ENCODE measurements at regions not wholly inside any gene's neighbourhood (a gene's known extent, or its start where the extent isn't known, plus 50 kb on each side); places are given as distances from the start of the nearest gene placed in this dataset.

DNA sequence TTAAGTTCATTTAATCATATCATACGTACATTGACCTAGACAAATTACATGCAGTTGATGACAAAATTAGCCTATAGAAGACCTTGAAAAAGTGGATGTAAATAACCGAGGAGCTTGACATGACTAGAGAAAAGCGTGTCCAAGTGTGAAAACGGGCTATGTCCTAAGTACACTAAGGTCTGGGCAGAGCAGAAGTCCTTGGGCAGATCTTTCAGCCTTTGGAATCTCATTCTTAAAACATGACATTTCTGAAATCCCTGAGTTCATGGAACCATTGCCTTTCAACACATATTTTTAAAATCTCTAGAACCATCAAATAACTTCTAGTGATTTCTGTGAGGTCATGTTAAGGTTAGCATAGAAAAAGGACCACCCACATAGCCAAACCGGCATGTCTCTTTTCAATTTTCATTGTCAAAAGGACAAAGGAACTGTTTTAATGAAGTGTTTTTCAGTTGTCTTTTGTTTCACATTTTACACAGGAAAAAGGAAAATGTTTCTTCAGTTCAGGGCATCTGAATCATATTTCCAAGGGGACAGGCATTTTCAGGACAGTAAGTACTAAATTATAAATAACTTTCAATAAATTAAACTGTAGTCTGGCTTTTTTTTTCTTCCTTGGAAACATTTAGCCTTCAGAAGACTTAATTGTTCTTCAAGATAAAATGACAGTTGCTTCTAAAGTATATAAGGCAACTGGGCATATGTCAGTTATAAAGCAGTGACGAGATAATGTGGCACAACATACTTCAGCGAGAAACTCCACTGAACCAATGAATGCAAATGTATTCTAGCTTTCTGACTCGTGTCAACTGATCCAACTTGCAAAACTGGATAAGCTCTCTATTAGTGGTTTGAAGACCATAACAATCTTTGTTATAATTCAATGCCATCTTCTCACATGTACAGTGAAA is 416.8 kb downstream of the NFIB start:
- Histone ChIP-seq H3K9me3 (ENCODE audit: control insufficient read depth, insufficient read depth, low read length) (no peaks in the 10 kb centered on the region), H3K36me3 (ENCODE audit: control insufficient read depth, insufficient read depth, low read length) (no peaks in the 10 kb centered on the region), H3K27me3 (ENCODE audit: control insufficient read depth, insufficient read depth, low read length) (no peaks in the 10 kb centered on the region), H3K27ac (ENCODE audit: low read length) (no peak overlapping the region), H3K4me1 (ENCODE audit: control insufficient read depth, insufficient read depth, low read length) (no peaks in the 10 kb centered on the region), H3K4me3 (ENCODE audit: low read length) (no peak overlapping the region)
- no peaks in the 10 kb centered on the region for H3K36me3 Mint-ChIP-seq
- peaks cover 8 to 16% of the 10 kb centered on the region in 2 donors for H3K9me3 Mint-ChIP-seq
- no peak overlapping the region for H3K27ac Mint-ChIP-seq
- H3K4me3 Mint-ChIP-seq = no peak overlapping the region
- intact Hi-C loops (cut with micrococcal nuclease) = no loop called here
- WGBS (ENCODE audit: insufficient coverage) = 89% methylated on average over 7 of the region's 8 CpGs
- no peaks in the 10 kb centered on the region for H3K4me1 Mint-ChIP-seq
- TF ChIP-seq, protein P1, sequence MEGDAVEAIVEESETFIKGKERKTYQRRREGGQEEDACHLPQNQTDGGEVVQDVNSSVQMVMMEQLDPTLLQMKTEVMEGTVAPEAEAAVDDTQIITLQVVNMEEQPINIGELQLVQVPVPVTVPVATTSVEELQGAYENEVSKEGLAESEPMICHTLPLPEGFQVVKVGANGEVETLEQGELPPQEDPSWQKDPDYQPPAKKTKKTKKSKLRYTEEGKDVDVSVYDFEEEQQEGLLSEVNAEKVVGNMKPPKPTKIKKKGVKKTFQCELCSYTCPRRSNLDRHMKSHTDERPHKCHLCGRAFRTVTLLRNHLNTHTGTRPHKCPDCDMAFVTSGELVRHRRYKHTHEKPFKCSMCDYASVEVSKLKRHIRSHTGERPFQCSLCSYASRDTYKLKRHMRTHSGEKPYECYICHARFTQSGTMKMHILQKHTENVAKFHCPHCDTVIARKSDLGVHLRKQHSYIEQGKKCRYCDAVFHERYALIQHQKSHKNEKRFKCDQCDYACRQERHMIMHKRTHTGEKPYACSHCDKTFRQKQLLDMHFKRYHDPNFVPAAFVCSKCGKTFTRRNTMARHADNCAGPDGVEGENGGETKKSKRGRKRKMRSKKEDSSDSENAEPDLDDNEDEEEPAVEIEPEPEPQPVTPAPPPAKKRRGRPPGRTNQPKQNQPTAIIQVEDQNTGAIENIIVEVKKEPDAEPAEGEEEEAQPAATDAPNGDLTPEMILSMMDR (IDR thresholded peaks at IDR 0.05) = no peak
- ATAC-seq (no peak), DNase-seq (no peak)
- H3K27me3 Mint-ChIP-seq (ENCODE audit: low read depth in 2 of 2) = no peaks in the 10 kb centered on the region

GRCh38 chr9:13896047-13896446 is 417.9 kb downstream of the NFIB start:
- H3K27me3 Mint-ChIP-seq (ENCODE audit: low read depth in 2 of 2) = no peaks in the 10 kb centered on the region
- no peak for DNase-seq
- ATAC-seq = no peak
- no peak overlapping the region for H3K27ac Mint-ChIP-seq
- no peak overlapping the region for H3K4me3 ChIP-seq (ENCODE audit: low read length)
- no peaks in the 10 kb centered on the region for H3K9me3 ChIP-seq (ENCODE audit: control insufficient read depth, insufficient read depth, low read length)
- peaks cover 11 to 13% of the 10 kb centered on the region in 2 donors for H3K9me3 Mint-ChIP-seq
- H3K27me3 ChIP-seq (ENCODE audit: control insufficient read depth, insufficient read depth, low read length) = no peaks in the 10 kb centered on the region
- H3K4me3 Mint-ChIP-seq = no peak overlapping the region
- no peaks in the 10 kb centered on the region for H3K4me1 Mint-ChIP-seq
- H3K27ac ChIP-seq (ENCODE audit: low read length) = no peak overlapping the region
- intact Hi-C loops (cut with micrococcal nuclease) = no loop called here
- whole genome bisulfite sequencing (ENCODE audit: insufficient coverage) = no CpG with 5 or more reads among the region's 1 CpG
- H3K4me1 ChIP-seq (ENCODE audit: control insufficient read depth, insufficient read depth, low read length) = no peaks in the 10 kb centered on the region
- no peaks in the 10 kb centered on the region for H3K36me3 ChIP-seq (ENCODE audit: control insufficient read depth, insufficient read depth, low read length)
- TF ChIP-seq, protein P1 (IDR thresholded peaks at IDR 0.05) = no peak
- no peaks in the 10 kb centered on the region for H3K36me3 Mint-ChIP-seq

DNA sequence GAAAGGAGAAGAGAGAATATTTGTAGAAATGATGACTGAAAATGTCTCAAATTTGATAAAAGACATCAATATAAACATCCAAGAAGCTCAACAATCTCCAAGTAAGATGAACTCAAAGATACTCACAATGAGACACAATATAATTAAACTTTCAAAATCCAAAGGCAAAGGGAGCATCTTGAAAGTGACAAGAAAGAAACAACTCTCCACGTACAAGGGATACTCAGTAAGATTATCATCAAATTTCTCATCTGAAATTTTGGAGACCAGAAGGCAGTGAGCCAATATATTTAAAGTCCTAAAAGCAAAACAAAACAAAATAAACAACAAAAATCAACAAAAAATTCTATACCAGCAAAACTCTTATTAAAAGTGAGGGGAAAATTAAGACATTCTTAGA is 428.7 kb downstream of the NFIB start:
- intact Hi-C loops (cut with micrococcal nuclease) = no loop called here
- Mint-ChIP-seq H3K27ac (no peak overlapping the region), H3K4me3 (no peak overlapping the region), H3K36me3 (peaks cover 12% of the 10 kb centered on the region), H3K27me3 (ENCODE audit: low read depth in 2 of 2) (no peaks in the 10 kb centered on the region), H3K9me3 (peaks cover 16 to 25% of the 10 kb centered on the region in 2 donors), H3K4me1 (no peaks in the 10 kb centered on the region)
- Histone ChIP-seq H3K27me3 (ENCODE audit: control insufficient read depth, insufficient read depth, low read length) (no peaks in the 10 kb centered on the region), H3K27ac (ENCODE audit: low read length) (no peak overlapping the region), H3K4me1 (ENCODE audit: control insufficient read depth, insufficient read depth, low read length) (no peaks in the 10 kb centered on the region), H3K9me3 (ENCODE audit: control insufficient read depth, insufficient read depth, low read length) (no peaks in the 10 kb centered on the region), H3K4me3 (ENCODE audit: low read length) (no peak overlapping the region), H3K36me3 (ENCODE audit: control insufficient read depth, insufficient read depth, low read length) (no peaks in the 10 kb centered on the region)
- ATAC-seq (no peak), DNase-seq (no peak)
- 64% methylated on average over 1 of the region's 1 CpG for WGBS (ENCODE audit: insufficient coverage)
- TF ChIP-seq, protein P1 (IDR thresholded peaks at IDR 0.05) = no peak

Data from natural killer cell (primary cell).